Skeletal muscle satellite cell (primary cell): ENCODE measurements at regions not wholly inside any gene's neighbourhood (a gene's known extent, or its start where the extent isn't known, plus 50 kb on each side); places are given as distances from the start of the nearest gene placed in this dataset.
"Not testable (repeated sequence)": the region's sequence is repeated elsewhere in the genome, so short reads cannot be mapped to it uniquely, and the experiment has no call there.

Source experiments
- H3K27me3 ChIP-seq: 2 replicates; pipeline ENCODE4 v1.7.0; 2013; ENCODE audit warnings: low read length; ENCODE audit not compliant: control insufficient read depth, insufficient read depth
- H3K36me3 ChIP-seq: 2 replicates; pipeline ENCODE4 v1.7.0; 2013; ENCODE audit warnings: mild to moderate bottlenecking, control low read depth, low read length; ENCODE audit not compliant: insufficient read depth
- H3K4me1 ChIP-seq: 2 replicates; pipeline ENCODE4 v1.7.0; 2013; ENCODE audit warnings: low read length; ENCODE audit not compliant: control insufficient read depth, insufficient read depth
- H3K4me2 ChIP-seq: 2 replicates; pipeline ENCODE4 v1.7.0; 2013; ENCODE audit warnings: mild to moderate bottlenecking, low read length
- H3K4me3 ChIP-seq: 2 replicates; pipeline ENCODE4 v1.7.0; 2013; ENCODE audit warnings: low read length
- H3K9ac ChIP-seq: 2 replicates; pipeline ENCODE4 v1.7.0; 2013; ENCODE audit warnings: mild to moderate bottlenecking, low read depth, low read length, moderate library complexity
- H3K9me3 ChIP-seq: replicated peaks from 2 replicates; pipeline ENCODE4 v1.7.0; 2013; ENCODE audit warnings: mild to moderate bottlenecking, control low read depth, low read length

- Histone ChIP-seq H3K4me1 (no peaks in the 10 kb centered on the region), H3K4me3 (no peak overlapping the region), H3K27me3 (no peaks in the 10 kb centered on the region), H3K9me3 (no peaks in the 10 kb centered on the region), H3K4me2 (no peak overlapping the region), H3K9ac (no peak overlapping the region), H3K36me3 (no peaks in the 10 kb centered on the region)
Observed at GRCh38 chr7:156524818-156525597, 115.6 kb upstream of the RNF32 start.

GRCh38 chr7:156523447-156524048 lies 117.0 kb upstream of the RNF32 start:
- Histone ChIP-seq H3K36me3 (no peaks in the 10 kb centered on the region), H3K9ac (no peak overlapping the region), H3K4me3 (no peak overlapping the region), H3K4me1 (no peaks in the 10 kb centered on the region), H3K4me2 (no peak overlapping the region), H3K9me3 (no peaks in the 10 kb centered on the region), H3K27me3 (no peaks in the 10 kb centered on the region)

DNA sequence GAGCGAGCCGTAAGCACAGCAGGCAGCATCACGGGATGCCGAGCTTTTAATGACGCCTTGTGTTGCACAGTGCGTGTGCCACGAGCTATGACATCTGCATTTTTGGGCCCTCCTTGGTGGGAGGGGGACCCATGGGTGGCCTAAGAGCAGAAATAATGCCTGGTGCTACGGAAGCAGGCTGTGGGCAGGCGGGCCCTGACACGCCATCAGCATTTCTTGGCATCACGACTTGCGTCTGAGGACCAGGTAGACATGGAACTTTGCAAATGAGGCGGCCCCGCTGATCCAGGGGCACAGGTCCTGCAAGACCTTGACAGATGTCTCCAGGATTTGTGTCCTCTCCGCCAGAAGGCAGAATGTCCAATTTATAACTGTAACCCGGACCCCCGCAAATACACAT lies 117.8 kb upstream of the RNF32 start:
- Histone ChIP-seq H3K4me2 (no peak overlapping the region), H3K4me3 (no peak overlapping the region), H3K9ac (no peak overlapping the region), H3K4me1 (no peaks in the 10 kb centered on the region), H3K9me3 (no peaks in the 10 kb centered on the region), H3K27me3 (no peaks in the 10 kb centered on the region), H3K36me3 (no peaks in the 10 kb centered on the region)

- Histone ChIP-seq H3K4me1 (no peaks in the 10 kb centered on the region), H3K9ac (no peak overlapping the region), H3K27me3 (no peaks in the 10 kb centered on the region), H3K4me2 (no peak overlapping the region), H3K36me3 (no peaks in the 10 kb centered on the region), H3K4me3 (no peak overlapping the region), H3K9me3 (no peaks in the 10 kb centered on the region)
Observed at GRCh38 chr7:156519070-156519469, 121.5 kb upstream of the RNF32 start.

DNA sequence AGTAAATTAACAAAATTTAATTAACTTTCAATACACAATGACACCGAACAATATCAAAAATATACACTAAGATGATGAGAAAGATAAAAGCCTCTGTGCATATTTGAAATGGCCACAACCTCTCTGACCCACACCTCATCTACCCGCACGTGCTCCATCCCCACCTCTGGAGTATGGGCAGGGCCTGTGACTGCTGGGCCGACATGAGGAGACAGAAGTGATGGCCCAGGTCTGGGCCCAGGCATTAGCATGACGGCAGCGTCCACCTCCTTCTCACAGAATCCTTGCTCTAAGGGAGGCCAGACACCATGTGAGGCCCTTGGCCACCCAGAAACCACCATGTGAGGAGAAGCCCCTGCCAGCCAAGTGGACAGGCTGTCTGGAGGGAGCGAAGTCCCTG lies 122.1 kb upstream of the RNF32 start:
- Histone ChIP-seq H3K9me3 (no peaks in the 10 kb centered on the region), H3K9ac (no peak overlapping the region), H3K4me1 (no peaks in the 10 kb centered on the region), H3K4me3 (no peak overlapping the region), H3K27me3 (no peaks in the 10 kb centered on the region), H3K4me2 (no peak overlapping the region), H3K36me3 (no peaks in the 10 kb centered on the region)

DNA sequence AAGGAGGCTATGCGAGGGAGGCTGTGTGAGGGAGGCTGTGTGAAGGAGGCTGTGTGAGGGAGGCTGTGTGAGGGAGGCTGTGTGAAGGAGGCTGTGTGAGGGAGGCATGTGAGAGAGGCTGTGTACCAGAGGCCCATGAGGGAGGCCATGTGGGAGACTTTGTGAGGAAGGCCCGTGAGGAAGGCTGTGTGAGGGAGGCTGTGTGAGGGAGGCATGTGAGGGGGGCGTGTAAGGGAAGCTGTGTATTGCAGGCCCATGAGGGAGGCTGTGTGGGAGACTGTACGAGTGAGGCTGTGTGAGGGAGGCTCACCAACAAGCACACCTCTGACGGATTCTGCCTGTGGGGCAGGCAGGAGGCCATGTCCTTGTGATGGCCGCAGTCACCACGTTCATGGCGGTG lies 122.7 kb upstream of the RNF32 start:
- H3K4me1 ChIP-seq, H3K4me2 ChIP-seq, H3K27me3 ChIP-seq, H3K4me3 ChIP-seq, H3K9me3 ChIP-seq, H3K36me3 ChIP-seq, H3K9ac ChIP-seq: not testable (repeated sequence)

DNA sequence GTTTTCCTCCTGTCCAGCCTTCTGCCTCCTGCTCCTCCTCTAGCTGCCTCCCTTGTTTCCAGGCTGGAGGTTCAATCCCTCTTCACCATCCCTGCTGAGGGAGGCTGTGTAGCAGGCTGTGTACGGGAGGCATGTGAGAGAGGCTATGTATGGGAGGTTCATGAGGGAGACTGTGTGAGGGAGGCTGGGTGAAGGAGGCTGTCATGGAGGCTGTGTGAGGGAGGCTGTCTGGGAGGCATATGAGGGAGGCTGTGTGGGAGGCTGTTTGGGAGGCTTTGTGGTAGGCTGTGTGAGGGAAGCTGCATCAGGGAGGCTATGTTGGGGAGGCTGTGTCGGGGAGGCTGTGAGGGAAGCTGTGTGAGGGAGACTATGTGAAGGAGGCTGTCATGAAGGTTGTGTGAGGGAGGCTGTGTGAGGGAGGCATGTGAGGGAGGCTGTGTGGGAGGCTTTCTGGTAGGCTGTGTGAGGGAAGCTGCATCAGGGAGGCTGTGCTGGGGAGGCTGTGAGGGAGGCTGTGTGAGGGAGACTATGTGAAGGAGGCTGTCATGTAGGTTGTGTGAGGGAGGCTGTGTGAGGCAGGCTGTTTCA lies 123.7 kb upstream of the RNF32 start:
- Histone ChIP-seq H3K27me3 (no peaks in the 10 kb centered on the region), H3K9ac (no peak overlapping the region), H3K4me1 (no peaks in the 10 kb centered on the region), H3K9me3 (no peaks in the 10 kb centered on the region), H3K4me2 (no peak overlapping the region), H3K36me3 (no peaks in the 10 kb centered on the region), H3K4me3 (no peak overlapping the region)

GRCh38 chr7:156515911-156516790 lies 124.4 kb upstream of the RNF32 start:
- H3K4me1 ChIP-seq, result no peaks in the 10 kb centered on the region
- no peaks in the 10 kb centered on the region for H3K27me3 ChIP-seq
- H3K9me3 ChIP-seq, result no peaks in the 10 kb centered on the region
- no peaks in the 10 kb centered on the region for H3K36me3 ChIP-seq
- H3K4me3 ChIP-seq, result no peak overlapping the region
- no peak overlapping the region for H3K4me2 ChIP-seq
- H3K9ac ChIP-seq, result no peak overlapping the region

DNA sequence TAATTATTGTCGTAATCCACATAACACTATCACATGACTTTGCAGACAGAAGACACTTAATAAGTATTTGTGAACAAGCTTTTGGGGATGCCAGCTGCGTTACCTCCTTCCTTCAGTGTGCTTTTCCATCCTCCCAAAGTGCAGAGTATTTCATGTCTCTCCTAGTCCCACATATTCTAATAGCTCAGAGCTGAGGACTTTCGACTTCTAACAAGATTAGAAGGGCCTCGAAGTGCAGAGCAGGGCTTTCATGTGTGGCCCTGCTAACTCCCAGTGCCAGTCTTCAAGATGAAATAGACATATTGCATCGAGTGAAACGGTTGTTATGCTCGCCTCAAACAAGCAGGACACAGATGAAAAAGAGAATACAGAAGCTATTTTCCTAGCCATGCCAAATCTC lies 125.7 kb upstream of the RNF32 start:
- no peak overlapping the region for H3K4me3 ChIP-seq
- no peaks in the 10 kb centered on the region for H3K27me3 ChIP-seq
- H3K4me1 ChIP-seq, result no peaks in the 10 kb centered on the region
- H3K9ac ChIP-seq, result no peak overlapping the region
- no peaks in the 10 kb centered on the region for H3K9me3 ChIP-seq
- no peaks in the 10 kb centered on the region for H3K36me3 ChIP-seq
- no peak overlapping the region for H3K4me2 ChIP-seq

DNA sequence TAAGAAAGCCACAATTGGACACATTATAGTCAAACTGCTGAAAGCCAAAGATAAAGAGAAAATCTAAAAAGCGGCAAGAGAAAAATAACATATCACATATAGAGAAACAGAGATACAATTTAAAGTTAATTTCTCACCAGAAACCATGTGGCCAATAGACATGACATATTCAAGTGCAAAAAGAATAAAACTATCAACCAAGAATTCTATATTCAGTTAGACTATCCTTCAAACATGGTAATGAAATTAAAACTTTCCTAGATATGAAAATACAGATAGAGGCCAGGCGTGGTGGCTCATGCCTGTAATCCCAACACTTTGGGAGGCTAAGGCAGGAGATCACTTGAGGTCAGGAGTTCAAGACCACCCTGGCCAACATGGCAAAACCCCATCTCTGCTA lies 129.1 kb upstream of the RNF32 start:
- Histone ChIP-seq H3K27me3 (no peaks in the 10 kb centered on the region), H3K36me3 (no peaks in the 10 kb centered on the region), H3K9ac (no peak overlapping the region), H3K4me2 (no peak overlapping the region), H3K9me3 (no peaks in the 10 kb centered on the region), H3K4me1 (no peaks in the 10 kb centered on the region), H3K4me3 (no peak overlapping the region)

GRCh38 chr7:156510966-156511365 lies 129.6 kb upstream of the RNF32 start:
- Histone ChIP-seq H3K4me3 (no peak overlapping the region), H3K4me1 (no peaks in the 10 kb centered on the region), H3K4me2 (no peak overlapping the region), H3K9ac (no peak overlapping the region), H3K9me3 (peaks cover 4% of the 10 kb centered on the region), H3K27me3 (no peaks in the 10 kb centered on the region), H3K36me3 (no peaks in the 10 kb centered on the region)
